Stimulated activated CD8-positive, alpha-beta memory T cell treated with anti-CD3 and anti-CD28 coated beads, Interleukin-7, amount 100 ng/mL, for 1 hour (primary cell): ENCODE measurements at regions not wholly inside any gene's neighbourhood (a gene's known extent, or its start where the extent isn't known, plus 50 kb on each side); places are given as distances from the start of the nearest gene placed in this dataset.
"Not testable (repeated sequence)": the region's sequence is repeated elsewhere in the genome, so short reads cannot be mapped to it uniquely, and the experiment has no call there.

Experiments used
- DNase-seq, 2 donors: peaks; one replicate each; pipeline ENCODE4 v3.0.0-alpha.2; 2020; ENCODE audit warnings: low read depth in 2 of 2

DNA sequence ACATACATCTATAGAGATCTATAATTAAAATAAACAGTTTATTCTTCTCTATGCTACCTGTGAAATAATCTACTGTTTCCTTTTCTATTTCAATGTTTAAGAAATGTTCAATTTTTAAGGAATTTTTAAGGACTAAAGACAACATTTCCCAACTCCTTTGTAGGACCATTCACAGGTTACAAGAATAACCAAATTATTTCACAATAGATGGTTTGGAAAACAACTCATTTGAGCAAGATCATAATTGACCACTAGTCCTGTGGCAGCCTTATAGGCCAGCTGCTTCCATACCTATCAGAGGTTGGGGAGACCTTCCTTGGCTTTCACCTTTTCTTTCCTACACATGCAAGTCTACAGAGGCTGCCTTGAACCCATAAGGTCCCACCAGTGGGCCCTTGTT lies 193.7 kb downstream of the TTC39B start:
- DNase-seq, result no peak

DNA sequence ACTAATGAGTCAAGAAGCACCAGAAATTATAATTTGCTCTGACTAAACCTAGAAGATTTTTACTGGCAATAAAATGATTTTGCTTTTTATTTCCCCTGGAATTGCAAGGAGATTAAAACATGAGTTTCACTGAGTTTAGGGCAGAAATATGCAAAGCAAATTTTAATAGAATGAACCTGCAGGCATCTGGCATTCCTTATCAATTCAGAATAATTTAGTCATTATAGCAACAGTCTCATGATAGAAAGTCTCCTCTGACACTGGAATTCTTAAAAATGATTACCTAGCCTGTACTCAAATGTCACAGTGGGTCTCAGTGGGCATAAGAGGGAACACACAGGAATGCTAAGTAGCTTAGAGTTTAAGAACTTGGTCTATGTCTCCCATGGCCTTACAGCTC lies 195.9 kb downstream of the TTC39B start:
- DNase-seq, result no peak

DNA sequence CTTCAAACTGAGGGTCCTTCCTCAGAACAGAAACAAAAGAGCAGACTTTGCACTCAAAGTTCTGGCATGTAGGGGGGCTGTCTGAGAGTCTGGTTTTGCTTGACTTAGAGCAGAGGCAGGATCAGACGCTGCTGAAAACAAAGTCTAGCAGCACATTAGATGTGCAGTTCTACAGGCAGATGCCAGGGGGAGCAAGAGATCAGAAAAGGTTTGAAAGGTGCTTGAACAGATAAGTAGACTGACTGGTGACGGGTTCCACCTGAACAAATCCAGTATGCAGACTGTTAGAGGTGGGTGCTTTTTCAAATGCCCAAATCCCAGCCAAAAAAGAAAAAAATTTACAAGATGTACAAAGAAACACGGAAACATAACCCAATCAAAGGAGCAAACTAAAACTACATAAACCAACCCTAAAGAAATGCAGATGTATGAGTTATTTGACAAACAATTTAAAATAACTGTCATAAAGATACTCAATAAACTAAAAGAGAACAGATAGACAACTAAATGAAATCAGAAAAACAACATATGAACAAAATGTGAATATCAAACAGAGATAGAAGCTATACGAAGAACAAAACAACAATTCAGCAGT lies 194.7 kb upstream of the FREM1 start:
- DNase-seq, result peak in 1 of 2 donors; percentile 5

DNA sequence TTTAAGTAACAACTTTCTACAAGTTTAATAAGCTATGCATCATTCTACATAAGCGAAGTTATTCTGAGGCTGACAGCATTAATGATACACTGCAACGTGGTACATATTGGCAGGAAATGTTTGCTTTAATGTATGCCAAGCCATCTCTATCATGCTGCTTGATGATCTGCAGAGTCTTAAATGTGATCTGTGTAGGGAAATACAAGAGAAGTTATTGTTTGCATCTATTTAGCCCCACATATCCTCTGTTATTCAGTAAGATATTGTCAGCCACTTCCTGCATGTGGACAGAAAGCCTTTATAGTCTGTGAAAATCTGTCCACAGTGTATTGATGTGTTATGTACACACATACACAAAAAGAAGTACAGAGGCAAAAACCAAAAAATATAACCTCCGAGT lies 193.1 kb upstream of the FREM1 start:
- no peak for DNase-seq

DNA sequence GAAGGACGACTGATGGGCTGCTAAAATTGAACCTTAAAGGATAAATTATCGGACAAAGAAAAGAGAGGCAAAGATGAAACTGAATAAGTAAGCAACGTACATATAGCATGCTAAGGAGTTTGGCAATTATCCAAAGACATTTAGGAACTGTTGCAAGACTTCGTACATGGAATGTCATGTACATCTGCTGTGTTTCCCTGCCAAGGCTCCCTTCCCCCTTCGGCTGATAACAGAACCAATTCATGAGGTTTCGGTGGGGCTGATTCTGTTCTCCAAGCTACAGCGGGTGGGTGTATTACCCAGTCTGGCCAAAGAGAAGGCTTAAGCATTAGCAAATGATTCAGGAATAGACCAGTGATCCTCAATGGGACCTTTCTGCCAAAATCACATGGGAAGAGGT lies 190.9 kb upstream of the FREM1 start:
- DNase-seq, result no peak

DNA sequence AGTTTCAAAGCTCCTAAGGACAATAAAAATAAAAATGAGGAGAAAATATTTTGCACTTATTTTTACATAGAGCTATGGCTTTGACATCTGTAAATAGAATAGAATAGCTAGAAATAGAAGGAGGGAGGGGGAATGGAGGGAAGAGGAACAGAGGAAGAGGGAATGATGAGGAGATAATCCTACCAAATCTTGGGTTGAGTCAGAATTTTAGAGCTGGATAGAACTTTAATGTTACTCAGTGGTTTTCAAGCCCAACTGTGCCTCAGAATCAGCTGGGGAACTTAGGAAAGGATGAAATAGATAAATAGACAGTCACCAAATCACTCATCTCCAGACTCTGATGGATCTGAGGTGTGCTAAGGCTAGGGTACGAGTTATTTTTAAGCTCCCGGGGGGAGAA lies 190.3 kb upstream of the FREM1 start:
- no peak for DNase-seq

DNA sequence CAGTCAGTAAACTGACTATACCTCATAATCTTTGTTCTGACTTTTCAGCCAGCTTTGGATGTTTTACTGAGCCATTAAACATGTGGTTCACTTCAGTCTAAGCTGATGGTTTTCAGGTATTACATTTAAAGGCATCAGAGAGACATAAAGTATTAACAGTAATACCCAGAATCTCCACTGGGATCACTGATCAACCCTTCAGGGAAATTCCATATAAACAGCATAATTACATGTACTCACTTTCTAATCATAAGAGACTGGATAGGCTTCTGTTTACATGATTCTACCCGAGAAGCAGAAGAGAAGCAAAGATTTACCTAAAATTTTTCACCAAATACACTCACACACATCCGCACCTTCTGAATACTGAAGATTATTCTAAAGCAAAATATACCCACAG lies 186.7 kb upstream of the FREM1 start:
- no peak for DNase-seq

DNA sequence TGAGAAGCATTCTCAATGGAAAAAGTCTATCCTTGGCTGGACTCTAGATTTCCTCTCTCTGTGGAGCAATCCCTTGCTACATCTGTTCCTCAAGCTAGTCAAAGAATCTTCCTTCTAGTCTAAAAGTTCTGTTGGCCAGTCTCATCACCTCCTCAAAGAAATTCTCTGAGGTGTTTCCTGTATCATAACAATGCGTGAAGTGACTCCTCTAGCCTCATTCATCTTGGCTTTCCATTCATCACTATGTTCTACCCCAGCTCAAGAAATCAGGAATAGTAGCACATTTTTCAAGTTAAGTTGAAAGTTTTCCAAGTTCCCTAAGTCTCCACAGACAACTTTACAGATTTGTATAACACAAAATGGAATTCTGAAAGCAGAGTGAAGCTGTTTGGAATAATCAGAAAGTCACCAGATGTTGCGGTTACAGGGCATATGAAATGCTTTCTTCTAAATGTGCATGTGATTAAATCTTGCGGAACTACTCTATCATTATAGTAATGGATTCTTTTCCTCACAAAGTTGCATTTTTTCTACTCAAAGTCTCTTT lies 176.6 kb upstream of the FREM1 start:
- DNase-seq, result no peak

DNA sequence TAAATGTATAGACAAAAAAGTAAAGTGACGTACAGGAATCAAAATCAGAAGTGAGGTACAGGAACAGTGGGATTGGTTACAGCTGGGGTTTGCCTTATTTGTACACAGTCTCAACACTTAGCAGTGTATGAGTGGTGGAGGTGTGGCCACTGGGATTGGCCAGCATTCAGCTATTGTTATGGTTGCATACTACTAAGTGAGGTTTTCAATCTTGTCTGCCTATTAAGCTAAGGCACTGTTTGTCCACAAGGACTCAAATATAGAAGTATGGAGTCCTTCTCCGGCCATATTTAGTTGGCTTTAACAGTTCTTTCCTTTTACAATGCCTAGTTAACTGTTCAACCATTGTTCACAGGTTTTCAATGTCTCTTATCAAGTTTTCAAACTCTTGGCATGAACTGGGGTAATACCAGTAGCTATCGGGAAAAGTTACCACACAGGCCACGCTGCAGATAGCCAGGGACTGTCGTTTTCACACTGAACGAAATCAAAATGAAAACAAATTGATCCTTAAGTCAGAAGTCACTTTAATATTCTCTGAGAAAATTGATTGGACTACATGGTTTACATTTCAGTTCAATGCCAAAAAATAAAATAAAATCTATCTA lies 176.0 kb upstream of the FREM1 start:
- DNase-seq, result no peak

DNA sequence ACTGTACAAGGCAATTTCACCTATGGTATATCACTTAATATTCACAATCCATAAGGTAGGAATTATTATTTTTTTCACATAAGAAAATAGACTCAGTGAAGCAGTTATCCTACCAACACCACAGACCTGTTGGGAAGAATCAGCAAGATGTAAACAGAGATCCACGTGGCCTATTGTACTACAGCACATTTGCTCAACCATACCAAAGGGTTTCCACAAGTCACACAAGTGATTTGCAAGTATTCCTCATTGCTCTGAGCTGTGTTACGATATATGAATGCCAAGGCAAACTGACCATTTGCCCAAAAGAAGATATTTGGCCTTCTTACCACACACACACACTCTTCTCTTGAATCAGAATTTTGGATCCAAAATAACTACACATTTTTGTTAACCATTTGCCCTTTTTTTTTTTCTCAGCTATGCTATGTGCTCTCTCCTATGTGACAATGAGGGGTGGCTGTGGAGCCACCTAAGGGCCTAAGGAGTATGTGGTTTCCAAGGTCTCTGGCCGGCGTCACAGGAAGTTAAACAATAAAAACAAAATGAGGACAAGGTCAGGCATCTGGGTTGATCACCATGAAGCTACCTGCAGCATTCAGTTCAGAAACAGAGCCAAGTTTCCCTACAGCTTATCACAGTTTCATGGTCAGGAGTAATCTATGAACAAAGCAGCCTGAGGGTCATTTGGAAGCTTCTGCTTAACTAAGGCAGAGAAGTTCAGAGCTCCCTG lies 171.0 kb upstream of the FREM1 start:
- no peak for DNase-seq

DNA sequence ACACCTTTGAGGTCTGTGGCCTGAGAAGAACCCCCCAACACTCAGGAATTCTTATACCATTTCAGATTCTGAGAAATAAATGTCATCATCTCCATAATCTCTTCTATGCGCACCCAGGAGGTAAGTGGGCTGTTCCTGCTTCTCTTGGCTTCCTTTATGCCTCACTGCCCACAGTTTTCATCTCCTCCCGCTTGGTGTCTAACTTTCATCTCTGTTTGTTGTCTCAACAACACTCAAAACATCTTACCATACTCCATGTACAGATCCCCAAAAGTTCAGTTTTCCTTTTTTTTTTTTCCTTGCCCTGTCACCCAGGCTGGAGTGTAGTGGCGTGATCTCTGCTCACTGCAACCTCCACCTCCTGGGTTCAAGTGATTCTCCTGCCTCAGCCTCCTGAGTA lies 170.2 kb upstream of the FREM1 start:
- DNase-seq, result no peak

DNA sequence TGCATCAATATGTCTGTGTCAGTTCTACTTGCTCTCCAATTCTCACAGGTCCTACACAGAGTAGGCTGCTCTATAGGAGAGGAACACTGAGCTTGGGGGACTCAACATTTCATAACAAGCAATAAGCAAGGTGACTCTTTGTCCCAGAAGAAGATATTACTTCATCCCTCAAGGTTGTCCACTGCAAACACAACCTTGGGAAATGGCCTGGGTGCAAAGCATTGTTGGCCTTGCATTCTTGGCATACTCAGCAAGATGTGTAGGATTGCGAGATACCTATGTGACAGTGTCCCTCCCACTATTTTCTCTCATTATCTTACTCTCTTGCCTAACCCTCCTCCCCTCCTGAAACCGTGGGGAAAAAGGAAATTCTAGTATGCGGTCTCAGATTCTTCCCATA lies 169.8 kb upstream of the FREM1 start:
- DNase-seq, result no peak

DNA sequence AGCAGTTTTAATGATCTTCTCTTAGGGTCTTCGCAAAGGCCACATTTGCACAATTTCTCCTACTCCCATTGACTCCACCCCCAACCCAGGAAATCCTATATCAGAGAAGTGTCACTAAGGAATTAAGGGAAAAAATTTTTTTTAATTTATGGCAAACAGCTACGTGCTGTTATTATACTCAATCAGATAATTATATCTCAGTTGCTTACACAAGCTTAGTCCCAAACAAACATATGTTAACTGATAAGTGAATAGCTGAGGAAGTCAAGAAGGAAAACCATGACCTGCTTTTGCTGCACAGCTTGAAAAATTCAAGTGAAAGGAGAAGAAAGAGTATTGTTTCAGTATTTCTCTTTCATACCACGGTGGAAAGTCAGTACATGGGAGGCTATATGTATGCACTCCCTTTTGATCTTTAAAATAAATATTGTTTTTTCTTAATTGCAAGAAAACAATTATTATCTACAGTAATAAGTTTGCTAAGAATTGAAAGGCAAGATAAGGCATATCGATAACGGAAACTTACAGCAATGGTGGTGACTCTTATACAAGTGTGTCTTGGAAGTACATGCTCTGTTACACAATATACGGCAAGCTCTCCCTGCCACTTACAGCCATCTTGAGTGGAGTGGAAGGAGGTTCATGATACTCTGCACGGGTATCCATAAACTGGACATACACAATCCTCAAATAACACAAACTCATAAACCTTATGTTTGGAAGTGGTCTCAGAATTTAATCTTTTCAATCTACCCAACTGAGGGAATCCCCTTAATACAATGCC lies 167.9 kb upstream of the FREM1 start:
- no peak for DNase-seq

DNA sequence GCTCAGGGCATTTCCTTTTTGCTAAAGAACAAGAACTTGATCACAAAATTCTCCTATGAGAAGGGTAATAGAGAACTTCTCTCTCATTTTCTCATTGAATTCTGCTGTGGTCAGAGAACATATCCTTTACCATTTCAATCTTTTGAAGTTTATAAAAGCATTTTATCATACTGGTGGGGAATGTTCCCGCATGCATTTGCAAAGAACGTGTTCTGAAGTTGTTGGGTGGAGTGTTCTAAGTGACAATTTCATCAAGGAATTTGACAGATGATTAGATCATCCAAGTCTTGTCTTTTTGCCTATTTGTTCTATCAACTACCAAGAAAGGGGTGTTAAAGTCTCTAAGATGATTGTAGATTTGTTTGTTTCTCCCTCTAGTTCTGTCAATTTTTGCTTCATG lies 163.4 kb upstream of the FREM1 start:
- no peak for DNase-seq

DNA sequence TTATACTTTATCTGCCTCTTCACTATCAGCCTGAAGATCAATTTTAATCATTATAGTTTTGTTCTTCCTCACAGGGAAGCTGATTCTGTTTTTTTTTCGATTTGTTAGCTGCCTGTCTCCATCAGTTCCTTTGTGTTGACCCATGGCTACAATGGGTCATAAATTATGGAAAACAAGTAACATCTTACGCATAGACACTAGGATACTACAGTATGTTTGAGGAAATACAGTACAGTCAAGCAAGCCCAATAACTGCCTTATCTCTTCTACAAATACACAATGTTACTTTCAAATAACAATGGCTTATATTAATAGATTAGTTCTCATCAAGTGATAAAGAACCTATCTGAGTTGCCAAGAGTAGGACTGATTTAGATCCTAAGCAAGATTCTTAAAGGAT lies 160.5 kb upstream of the FREM1 start:
- DNase-seq, result no peak

DNA sequence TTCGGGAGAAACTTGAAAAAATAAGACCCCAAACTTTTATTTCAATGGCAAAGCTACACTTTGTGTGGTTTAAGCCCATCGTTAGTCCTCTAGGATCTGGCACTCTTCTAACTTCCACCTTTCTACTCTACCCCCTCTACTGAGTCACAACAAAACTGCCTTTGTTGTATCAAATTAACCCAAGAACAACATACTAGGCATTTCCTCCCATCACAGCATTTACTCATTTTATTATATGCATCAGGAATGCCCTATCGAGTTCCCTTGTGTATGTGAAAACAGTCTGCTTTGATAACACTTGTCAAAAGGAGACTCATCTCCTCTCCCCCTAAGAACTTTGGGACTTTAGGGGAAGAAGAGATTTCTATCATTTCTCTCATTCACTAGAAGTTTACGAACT lies 158.9 kb upstream of the FREM1 start:
- DNase-seq, result no peak

DNA sequence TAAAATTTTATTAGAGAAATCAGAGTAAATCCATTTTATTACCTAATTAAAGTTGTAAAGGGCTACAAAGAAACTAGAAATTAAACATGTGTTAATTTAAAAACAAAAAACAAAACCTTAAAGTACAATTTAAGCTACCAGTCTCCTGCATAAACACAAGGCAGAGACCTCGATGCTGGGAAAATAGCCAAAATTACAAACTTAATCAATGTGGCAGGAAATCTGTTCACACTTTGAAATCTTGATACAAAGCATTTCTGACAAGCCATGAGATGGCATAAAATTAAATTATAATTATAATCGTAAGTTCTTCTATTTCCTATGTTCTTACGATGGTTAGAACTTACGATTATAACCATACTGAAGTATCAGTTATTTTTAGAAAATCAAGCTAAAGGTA lies 158.0 kb upstream of the FREM1 start:
- no peak for DNase-seq

DNA sequence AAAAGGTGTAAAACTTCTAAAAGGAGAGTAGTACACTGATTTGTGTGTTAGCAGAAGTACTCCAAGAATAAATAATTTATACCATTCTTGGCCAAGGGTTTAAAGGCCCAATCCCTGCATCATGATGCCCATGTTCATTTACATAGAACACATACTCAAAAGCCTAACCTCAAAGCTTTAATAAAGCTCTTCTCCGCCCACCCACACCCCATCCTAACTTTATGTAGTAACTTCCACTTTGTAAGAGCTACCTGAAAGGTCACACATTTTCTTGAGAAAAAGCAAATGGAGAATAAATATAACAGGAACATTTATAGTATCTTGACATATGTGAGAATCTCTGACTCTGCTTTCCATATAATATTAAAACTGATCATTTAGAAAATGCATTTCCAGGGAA lies 148.8 kb upstream of the FREM1 start:
- no peak for DNase-seq

DNA sequence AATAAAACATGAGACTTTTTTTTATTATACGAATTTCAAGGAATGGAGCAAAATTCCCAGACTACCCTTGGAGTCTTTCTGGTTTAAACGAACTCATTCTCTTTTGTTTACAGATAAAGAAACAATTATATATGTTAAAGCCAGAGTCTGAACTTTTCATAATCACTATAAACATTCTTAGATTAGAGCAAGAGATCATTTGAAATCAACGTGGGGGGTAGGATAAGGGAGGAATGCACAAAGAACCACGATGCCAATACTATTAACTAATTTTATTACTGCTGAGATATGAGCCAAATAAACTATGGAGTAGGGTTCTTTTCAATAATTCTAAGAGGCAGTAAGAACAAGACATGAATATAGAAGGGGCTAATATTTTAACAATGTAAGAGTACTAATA lies 148.0 kb upstream of the FREM1 start:
- DNase-seq, result no peak

DNA sequence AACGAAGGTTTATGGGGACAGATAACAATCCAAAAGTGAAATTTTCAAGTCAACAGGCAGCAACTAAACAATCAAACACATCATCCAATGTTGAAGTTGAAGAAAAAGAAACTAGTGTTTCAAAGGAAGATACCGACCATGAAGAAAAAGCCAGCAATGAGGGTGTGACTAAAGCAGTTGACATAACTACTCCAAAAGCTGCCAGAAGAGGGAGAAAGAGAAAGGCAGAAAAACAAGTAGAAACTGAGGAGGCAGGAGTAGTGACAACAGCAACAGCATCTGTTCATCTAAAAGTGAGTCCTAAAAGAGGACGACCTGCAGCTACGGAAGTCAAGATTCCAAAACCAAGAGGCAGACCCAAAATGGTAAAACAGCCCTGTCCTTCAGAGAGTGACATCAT lies 145.1 kb upstream of the FREM1 start:
- DNase-seq, result not testable (repeated sequence)

DNA sequence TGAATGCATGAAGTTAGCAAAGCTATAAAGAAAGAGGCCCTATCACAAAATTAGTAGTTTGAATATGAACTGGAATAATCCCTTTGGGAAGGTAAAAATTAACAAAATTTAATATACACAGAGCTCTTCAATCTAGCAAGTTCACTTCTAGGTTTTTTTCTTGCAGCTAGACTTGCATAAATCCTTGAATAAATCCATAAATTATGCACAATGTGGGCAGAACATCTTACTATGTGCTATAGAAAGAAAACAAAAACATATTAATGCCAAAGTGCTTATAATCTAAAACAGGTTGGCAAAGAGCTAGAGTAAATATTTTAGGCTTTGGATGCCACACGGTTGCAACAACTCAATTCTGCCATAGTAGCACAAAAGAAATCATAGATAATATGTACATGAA lies 138.5 kb upstream of the FREM1 start:
- no peak for DNase-seq

DNA sequence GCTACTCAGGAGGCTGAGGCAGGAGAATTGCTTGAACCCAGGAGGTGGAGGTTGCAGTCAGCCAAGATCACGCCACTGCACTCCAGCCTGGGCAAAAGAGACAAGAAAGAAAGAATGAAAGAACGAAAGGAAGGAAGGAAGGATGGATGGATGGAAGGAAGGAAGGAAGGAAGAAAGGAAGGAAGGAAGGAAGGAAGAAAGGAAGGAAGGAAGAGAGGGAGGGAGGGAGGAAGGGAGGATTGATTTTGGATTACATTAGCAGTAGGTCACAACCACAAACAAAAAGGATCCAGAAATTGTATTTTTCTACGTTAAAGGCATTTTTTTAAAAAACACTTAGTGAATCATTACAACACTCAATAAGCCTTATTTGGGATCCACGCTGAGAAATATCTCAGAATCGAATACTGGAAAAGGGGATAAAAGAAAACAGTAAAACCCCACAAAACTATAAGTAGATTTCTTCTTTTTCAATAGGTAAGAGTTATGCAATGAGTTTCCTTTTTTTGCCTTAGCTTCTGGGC lies 136.9 kb upstream of the FREM1 start:
- no peak for DNase-seq
